Fibroblast of skin of left quadriceps (primary cell): ENCODE measurements at regions not wholly inside any gene's neighbourhood (a gene's known extent, or its start where the extent isn't known, plus 50 kb on each side); places are given as distances from the start of the nearest gene placed in this dataset.

Experiments
- DNase-seq, 2 experiments: peaks; one replicate each; pipeline ENCODE4 v3.0.0-alpha.2; 2013; ENCODE audit warnings: low read depth in 2 of 2

DNA sequence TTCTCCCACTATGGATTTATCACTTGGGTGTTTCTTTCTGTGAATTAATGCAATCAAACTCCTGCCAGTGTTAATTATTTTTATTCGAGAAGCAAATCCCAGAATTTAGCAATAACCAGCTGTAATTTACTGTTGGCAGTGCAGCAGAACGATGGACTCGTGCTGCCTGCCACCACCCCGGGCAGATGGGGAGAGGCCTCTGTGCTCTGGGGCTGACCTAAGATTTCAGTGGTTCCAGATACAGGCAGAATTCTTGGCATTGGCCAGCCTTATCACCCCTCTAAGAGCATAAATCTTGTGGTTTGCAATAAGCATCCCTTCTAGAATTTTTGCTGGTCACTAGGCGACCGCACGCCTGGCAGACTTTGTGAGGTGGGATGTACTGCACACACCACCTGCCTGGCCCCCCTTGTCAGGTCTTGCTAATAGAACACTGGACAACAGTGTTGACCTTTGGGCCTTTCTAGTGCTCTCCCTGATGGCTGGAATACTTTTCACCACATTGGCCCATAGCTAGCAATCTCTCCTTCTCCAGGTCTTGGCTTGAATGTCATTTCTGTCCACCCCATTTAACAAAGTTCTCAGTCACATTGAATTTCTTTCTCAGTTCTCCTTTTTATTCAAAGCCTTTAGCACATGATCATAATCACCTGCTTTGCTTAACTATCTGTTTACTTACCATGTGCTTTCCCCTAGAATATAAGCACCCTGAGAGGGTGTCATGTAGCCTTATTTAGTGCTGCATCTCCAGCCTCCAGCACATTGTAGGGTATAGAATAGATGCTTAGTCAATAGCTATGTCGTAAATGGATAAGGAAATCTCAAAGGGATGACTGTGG is 122.1 kb upstream of the DYNLRB2 start:
- no peak for DNase-seq

DNA sequence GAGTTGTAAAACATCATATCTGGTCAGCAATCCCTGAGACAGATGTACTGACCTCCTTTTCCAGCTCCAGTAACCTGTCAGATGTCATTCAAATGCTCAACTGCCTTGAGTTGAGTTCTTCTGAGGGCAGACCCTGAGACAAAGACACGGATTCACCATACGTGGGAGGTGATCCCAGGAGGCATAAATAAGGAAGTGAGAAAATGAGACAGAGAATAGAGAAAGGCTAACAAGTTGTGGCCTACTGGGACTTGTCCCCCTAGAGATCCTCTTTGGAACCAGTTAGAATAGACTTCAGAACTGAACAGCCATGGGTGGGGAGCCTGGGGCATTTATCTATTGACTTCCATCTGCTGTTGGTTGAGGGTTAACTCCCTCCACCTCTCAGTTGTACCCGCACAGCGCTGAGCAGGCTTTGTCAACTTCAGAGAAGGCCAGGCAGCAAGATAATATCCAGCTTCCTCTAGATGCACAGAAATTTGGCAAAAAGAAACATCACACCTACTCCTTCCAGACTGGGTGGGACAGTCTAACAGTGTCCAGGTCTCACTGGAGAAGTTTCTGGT is 123.0 kb upstream of the DYNLRB2 start:
- no peak for DNase-seq

DNA sequence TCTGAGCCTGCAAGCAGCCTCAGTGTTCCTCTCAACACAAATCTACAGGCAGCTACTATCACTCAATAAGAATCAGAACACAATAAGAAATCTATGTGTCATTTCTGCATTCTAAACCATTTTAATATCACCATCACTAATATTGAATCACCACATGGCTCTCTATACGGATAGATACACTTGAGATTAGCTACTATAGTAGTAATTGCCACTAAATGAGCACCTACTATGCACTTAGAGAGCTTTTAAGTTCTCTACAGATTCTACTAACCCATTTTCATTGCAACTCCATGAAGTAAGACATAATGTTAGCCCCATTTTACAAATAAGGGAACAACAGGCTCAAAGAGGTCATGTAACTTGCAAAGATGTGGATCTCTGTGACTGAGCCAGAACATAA is 132.8 kb upstream of the DYNLRB2 start:
- DNase-seq, result no peak

DNA sequence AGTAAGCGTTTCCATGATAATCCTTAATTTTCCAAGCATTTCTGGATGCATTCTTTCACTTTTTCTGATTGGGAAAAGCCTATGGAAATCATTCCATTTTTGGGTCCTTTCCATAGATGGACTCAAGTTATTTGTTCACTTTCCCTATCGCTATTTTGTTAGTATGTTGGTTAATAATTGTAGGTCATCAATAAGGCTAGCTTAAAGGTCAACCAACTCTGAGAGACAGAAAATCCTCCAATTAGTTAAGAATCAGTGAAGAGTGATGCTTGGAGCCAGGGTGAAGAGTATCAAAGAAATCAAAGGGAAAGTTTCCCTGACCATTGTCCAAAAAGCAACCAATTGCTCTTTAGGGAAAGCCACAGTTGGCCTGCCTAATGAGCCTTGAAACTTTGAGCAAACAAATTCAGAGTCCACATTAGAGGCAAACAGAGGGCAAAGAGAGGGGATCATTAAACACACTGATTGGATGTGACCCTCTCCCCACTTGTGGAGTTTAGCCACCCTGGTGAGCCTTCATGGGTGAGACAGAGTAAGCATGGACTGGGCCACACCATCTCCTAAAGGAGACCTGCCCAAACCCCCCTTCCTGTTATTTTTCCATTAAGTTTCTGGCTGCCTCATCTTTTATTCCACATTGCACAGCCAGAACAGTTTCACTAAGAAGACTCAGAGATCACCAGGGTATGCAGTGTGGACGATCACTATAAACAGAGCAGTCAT is 133.4 kb upstream of the DYNLRB2 start:
- DNase-seq, result no peak

DNA sequence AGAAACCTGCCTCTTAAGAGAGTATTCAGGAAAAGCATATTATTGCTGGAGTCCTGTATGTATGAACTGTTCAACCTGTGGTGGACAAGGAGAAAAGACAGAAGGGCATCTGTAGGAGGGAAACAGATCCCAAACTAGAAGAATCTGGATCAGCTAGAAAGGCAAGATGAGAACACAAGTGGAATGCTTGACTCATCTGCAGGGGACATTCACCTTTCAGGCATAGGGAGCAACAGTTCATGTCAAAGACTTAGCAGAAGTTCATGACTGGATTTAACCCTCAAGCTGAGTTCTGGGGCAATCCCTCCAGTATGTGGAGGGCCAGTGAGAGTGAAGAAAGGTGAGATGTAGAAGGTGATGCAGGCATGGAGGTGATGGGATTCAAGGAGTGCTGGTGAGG is 135.9 kb upstream of the DYNLRB2 start:
- no peak for DNase-seq

DNA sequence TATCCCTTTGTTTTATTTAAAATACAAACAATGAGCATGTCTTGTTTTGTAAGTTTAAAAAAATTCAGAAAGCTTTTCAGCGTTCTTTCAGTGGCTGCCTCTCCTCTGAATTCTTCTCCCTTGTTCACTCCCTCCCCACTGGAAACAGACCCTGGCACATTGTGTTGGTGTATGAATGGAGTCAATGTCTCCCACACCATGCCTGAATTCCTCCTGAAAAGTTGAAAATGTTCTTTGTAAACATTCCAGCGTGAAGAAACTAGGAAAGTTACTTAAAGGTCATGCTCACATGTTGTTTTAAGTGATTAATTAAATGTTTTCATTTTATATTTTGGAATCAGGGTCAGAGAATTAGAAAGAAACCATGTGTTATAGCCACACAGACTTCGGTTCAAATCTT is 136.9 kb upstream of the DYNLRB2 start:
- DNase-seq, result no peak

DNA sequence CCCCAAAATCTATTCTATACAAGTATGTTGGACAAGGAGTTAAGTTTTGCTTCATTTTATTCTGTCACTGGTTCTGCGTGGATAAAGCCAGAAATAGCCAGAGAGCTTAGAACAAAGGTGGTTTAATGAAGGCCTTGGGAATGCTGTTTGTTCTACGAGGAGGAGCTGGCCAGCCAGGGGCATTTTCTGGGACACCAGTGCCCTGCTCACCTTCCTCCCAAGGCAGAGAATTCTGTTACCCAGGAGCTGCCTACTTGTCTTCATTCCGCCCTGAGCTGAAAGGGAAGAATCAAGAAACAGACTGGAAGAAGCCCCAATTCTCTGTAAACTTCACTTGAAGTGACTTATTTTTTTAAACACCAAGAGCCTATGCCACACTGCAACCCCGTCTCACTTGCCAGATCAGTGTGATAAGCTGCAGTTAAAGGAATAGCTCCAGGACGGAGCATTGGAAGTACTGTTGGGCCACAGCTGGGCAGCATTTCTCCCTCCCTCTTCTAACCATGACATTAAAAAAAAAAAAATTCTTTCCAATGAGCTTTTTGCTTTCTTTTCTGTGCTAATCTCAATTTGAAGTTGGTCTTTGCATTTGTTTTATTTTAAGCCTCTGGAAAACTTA is 149.8 kb upstream of the DYNLRB2 start:
- DNase-seq, result no peak

DNA sequence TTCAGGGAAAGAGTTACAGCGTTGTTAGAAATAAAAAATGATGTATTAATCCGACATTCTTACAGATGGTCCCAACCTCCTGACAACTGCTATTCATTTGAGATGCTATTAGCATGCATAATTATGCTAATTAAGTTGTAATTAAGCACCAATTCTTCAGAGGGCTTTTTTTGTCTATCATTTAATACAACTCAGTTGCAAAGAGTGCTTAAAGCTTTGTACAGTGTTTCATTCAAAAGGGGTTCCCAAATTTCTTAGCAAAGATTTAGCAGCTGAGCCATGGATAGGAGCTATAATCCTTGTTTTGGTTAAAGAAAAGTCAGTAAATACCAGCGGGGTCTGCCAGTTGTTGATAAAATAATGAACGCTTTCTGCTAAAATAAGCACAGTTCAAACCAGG is 150.7 kb upstream of the DYNLRB2 start:
- DNase-seq, result no peak

DNA sequence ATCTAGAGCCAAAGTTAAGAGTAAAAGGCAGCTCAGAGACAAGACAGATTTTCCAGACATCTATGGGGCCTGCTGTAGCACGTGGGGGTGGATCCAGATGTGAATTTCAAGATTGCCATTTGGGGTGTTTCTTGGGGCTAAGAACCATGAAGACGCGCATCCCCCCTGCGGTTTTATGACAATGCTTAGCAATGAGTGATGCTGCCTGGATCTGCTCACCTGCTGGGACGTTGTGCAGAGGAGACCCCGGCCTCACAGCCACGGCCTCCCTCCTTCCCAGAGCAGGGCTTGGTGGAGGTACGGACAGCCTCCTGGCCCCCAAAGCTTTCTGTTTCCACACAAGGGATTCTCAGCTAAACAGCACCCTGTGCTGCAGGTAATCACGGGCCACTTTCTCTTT is 151.5 kb upstream of the DYNLRB2 start:
- no peak for DNase-seq

DNA sequence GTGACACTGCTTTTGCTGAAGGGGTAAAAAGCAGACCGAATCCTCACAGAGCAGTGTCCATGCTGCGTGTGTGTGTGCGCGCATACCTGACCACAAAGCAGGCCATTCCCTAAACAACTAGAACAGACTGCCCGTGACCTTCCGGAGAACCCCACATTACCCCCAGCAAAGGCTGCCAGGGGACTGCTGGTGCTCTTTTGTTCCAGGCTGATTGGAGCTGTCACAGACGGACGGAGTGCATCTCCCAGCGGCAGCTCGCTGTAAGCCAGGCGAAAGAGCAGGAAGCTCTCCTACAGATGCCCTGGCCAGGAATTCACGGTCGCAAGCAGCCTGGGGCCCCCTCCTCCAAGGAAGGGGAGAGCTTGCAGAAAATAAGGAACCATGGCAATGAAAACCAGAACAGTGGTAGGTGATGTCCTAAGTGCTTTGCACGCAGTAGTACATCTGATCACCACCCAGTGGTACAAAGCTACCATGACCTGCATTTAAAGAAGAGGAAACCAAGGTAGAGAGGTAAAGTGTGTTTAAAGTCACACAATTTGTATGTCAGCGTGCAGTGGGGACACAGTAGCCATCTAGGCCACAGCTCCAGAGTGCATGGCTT is 153.4 kb upstream of the DYNLRB2 start:
- DNase-seq, result no peak

DNA sequence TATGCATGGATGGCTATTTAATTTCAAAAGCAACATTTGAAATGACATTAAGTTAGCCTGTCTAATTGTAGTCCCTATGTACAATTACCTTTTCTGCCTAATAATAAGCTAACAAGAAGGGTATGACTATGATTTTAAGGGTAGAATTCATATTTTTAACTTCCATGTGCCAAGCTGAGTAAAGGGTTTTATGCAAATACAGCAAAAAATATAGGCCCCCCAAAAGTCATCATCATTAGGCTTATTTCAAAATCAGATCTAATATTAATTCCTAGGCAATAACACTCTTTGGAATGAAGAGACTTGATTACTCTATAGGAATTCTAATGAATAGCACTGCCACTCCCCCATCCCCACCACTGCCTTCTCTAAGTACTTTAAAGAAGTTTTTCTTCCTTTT is 155.9 kb upstream of the DYNLRB2 start:
- DNase-seq, result no peak

DNA sequence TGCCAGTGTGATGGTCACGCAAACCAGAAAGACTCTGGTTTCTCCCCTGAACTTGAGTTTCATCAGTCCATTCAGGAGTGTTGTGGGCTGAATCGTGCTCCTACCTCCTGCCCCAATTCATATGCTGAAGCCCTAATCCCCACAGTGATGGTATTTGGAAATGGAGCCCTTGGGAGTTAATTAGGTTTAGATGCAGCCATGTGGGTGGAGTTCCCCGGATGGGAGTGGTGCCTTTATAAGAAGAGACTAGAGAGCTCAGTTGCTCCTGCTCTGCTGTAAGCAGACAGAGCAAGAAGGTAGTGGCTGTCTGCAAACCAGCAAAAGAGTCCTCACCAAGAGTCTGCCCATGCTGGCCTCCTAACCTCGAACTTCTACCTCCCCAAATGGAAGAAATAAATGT is 160.3 kb upstream of the DYNLRB2 start:
- no peak for DNase-seq

DNA sequence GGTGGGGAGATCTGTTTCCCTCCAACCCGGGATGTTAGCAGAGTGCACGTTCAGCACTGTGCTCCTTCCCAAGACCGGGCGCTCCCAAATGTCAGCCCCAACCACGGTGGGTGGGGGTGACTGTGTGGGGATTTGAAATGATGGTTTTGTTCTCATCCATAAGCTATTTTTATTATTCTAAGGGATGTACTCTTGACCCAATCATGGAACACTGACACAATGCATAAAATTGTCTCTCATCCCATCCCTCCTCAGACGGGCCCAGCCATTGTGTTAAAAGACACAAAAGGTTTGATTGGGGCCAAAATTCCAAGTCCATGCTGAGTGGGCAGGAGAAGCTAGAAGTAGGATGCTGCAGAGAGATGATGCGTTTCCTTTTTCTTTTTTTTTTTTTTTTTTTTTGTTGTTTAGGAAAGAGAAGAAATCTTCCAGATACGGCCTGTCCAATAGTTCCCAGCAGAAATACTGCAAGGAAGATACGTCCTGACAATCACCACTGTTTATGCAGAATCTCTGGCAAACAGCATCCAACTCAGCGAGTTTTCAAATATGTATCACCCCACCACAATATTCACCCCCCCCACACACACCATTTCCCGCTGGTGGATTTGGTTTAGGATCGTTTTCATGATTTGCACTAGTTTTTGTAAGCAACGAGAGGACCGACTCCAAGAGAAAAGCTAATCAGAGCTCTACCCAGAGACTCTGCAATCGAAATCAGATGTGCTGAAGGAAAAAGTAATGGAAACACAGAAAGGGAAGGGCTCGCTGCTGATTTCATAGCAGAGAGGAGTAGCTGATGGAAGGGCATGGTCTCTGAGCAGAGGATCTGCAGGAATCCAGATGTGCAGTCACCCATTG is 163.5 kb upstream of the DYNLRB2 start:
- no peak for DNase-seq

DNA sequence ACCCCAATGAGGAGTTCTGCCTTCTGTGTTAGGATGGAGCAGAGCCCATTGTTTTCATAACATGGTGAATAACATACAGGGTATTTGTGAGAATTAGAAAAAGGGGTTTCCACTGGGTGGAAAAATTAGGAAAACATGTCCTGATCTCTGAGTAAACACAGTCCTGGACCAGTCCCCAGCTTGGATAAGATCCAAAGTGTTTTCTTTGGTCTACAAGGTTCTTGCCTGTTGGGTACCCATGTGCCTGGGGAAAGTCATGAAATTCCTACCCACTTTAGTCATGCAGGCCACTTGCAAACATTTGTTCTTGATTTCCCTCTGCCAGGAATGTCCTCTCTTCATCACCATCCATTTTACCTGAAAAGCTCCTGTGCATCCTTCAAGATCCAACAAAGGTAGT is 164.8 kb upstream of the DYNLRB2 start:
- no peak for DNase-seq

DNA sequence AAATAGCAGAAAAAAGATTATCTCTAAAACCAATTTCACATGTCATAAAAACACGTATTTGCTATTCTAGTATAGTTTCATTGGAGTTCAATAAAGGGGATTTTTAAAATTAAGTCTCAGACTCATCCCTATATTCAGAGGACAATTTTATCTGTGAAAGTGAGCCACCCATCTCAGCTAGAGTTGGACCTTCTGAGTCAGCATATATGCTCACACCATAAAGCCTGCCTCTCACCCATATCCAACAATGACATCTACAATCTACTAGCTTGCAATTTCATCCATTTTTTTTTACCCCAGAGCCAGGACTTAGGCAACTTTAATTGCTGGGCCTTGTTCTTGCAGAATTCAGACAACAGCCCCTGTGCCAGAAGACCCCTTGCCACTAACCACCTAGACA is 165.3 kb upstream of the DYNLRB2 start:
- DNase-seq, result no peak

DNA sequence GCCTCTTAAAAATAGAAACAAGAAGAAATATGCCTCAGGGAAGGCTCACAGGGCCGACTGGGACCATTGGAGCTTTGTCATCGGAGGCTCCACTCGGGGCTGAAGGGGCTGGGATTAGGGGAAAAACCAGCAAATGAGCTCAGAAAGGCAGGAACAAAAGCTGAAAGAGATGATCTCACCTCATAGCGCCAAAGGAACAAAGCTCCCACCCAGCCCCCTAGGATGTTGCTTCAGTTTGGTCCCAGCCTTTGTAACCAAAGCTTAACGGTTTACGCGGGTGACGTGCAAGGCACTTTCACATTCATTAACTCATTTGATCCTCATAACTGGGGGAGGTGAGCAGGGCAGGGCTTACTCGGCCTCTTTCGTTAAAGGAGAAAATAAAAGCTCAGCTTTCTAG is 168.5 kb upstream of the DYNLRB2 start:
- DNase-seq, result no peak

DNA sequence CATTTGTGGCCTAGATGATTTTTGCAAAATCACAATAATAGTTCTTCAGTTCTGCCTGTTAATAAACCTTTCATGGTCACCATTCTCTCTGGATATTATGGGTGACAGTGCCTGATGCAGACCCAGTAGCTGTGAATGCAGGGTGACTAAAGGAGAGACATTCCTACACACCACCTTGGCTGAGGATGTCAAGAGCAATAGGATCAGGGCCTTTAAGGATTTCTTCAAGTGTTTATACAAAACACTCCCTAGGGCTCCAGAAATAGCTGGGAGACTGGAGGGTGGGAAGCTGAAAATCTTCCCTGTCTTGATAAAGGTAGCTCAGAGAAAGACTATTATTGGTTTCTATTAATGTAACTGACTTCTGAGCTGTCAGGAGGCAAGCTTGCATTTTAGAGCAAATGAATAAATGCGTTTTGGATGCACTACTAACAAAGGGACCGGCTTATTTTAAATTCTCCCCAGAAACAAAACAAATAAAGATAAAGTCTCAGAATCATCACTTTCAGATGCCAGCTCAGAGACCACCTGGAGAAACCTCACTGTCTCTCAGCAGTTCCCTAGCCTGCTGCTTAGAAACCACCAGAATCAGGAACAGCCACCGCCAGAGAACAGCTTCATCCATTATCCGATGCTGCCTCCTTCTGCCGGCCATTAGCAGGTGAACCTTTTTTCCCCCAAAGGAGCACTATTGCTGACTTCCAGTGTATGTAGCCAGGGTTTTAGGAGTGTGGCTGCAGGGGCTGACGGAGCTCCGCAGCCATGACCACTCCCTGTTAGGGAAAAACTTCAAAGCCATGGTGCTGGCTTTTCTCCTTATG is 171.4 kb upstream of the DYNLRB2 start:
- DNase-seq, result peak; percentile 26 to 28

DNA sequence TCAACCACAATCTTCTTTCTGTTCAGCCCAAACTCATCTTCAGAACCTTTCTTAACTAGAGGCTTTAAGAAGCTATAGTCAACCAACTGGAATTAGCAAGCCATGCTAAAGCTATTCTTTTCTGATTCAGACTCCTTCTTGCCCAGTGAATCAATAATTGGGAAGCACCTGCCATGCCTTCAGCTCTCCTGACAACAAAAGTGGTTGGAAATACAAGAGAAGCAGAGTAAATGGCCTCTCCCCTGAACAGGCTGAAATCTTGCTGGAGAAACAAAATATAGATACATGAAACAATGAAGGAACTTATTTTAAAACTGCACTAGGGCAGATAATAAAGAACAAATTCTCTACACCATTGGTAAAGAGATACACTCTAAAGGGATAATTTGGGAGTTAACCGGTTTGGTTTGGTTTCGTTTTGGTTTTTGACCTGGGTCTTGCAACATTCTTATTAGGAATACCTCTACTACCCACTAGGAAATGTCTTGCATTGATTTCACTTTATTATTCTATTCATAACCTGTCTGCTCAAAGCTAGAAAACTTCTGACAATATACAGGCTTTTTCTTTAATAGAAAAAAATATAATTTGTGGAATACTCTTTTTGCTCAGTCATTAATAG is 173.6 kb upstream of the DYNLRB2 start:
- DNase-seq, result no peak

DNA sequence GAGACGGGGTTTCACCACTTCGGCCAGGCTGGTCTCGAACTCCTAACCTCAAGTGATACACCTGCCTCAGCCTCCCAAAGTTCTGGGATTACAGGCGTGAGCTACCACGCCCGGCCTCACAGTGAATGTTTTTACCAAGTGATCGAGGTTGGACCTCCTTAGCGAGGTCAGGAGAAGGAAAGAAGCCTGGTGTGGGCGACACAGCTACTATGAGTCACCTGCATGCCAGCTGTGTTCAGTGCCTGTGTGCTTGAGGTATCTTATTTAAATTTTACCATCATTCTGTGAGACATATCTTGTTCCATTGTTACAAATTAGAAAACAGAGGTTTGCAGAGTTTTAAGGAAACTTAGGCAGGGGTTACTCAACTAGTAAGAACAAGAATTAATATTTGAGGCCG is 174.8 kb upstream of the DYNLRB2 start:
- no peak for DNase-seq

DNA sequence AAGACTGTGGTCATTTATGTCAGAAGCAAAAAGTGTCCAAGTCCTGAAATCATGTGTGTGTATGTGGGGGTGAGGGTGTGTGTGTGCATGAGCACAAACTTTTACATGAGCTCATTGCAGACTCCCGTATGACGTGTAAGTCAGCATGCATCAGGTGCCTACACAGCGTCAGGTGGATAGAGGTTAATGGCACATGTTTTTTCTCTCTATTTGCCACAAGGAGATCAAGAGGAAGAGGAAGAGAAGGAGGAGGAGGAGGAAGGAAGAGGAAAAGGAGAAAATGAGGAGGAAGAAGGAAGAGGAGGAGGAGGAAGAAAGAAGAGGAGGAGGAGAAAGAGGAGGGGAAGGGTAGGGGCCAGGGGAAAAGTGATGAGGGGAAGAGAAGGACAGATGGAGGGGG is 178.0 kb upstream of the DYNLRB2 start:
- no peak for DNase-seq
